Spleen (tissue), 11 donors: ENCODE measurements at regions not wholly inside any gene's neighbourhood (a gene's known extent, or its start where the extent isn't known, plus 50 kb on each side); places are given as distances from the start of the nearest gene placed in this dataset.

Experiments
- DNase-seq: peaks from one replicate; pipeline ENCODE4 v3.0.0-alpha.2; 2020
- H3K27ac ChIP-seq, 8 donors: fragments of 200-600 bp; sonication (generic) in 7 of 8; 1 replicate in 4 of 8; 2 replicates in 4 of 8; pipeline versions ENCODE4 v1.5.0 to v1.8.0; 2016 to 2021; ENCODE audit warnings: inconsistent platforms in 4 of 8, mild to moderate bottlenecking in 4 of 8, moderate library complexity in 1 of 8
- H3K27me3 ChIP-seq, 7 donors: fragments of 200-600 bp; sonication (generic) in 6 of 7; replicated peaks in 1 of 7; 1 replicate in 4 of 7; 2 replicates in 3 of 7; pipeline versions ENCODE4 v1.5.0 to v1.8.0; 2016 to 2021; ENCODE audit warnings: inconsistent platforms in 3 of 7, mild to moderate bottlenecking in 1 of 7
- H3K36me3 ChIP-seq, 6 donors: fragments of 200-600 bp; sonication (generic) in 5 of 6; 1 replicate in 4 of 6; 2 replicates in 2 of 6; pipeline versions ENCODE4 v1.5.0 to v1.8.0; 2016 to 2021; ENCODE audit warnings: inconsistent platforms in 2 of 6
- H3K4me1 ChIP-seq, 6 donors: fragments of 200-600 bp; sonication (generic) in 5 of 6; 1 replicate in 3 of 6; 2 replicates in 3 of 6; pipeline versions ENCODE4 v1.5.0 to v1.8.0; 2016 to 2021; ENCODE audit warnings: inconsistent platforms in 3 of 6
- H3K4me3 ChIP-seq, 8 donors: fragments of 200-600 bp; sonication (generic) in 7 of 8; 1 replicate in 4 of 8; 2 replicates in 4 of 8; pipeline versions ENCODE4 v1.5.0 to v1.8.0; 2016 to 2021; ENCODE audit warnings: inconsistent platforms in 4 of 8, mild to moderate bottlenecking in 4 of 8, moderate library complexity in 2 of 8
- H3K9me3 ChIP-seq, 8 donors: fragments of 200-600 bp; sonication (generic) in 7 of 8; 1 replicate in 4 of 8; 2 replicates in 4 of 8; pipeline versions ENCODE4 v1.5.0 to v1.8.0; 2016 to 2021; ENCODE audit warnings: inconsistent platforms in 4 of 8
- POLR2A ChIP-seq, 3 donors: fragments of 450-650 bp; IDR thresholded peaks; one replicate each; pipeline ENCODE4 v1.5.1; 2017; ENCODE audit warnings: antibody characterized with exemption in 3 of 3, mild to moderate bottlenecking in 1 of 3
- POLR2AphosphoS5 ChIP-seq, 3 donors: sonication (generic); formaldehyde crosslinking; IDR thresholded peaks; one replicate each; pipeline ENCODE4 v1.5.1; 2017; ENCODE audit warnings: antibody characterized with exemption in 3 of 3
- WGBS, 5 donors: extraction: QIAGEN DNeasy Blood & Tissue Kit in 3 of 5; methylation state at CpG; one replicate each; pipeline versions ENCODE4 v1.1.5 to v1.1.7; 2013 to 2018; 5-methylcytosine and 5-hydroxymethylcytosine counted together
- intact Hi-C: fragments of 100-400 bp; cut with DNase I; formaldehyde crosslinking; loops from one replicate; pipeline ENCODE4 v1.15.0; 2023; ENCODE audit warnings: low total_unique reads
- TF ChIP-seq, protein P1 (sequence below), 11 experiments: fragments of 200-600 bp in 7 of 11; fragments of 450-650 bp in 4 of 11; sonication (generic) in 4 of 11; IDR thresholded peaks in 8 of 11; conservative IDR thresholded peaks in 3 of 11; 1 replicate in 7 of 11; 2 replicates in 4 of 11; pipeline versions ENCODE4 v1.4.0 to v1.8.0; 2016 to 2021; ENCODE audit warnings: antibody characterized with exemption in 11 of 11, inconsistent platforms in 4 of 11, mild to moderate bottlenecking in 1 of 11
- donor health status: healthy with polysubstance abuse.
- donor health status: DM: no; HTN: no; CAD: no; lungs with moderate emphysema.
- donor health status: DM: no; HTN: no; CAD: no.
- donor health status: Bipolar disorder and iron deficiency.
- donor health status: healthy.
- donor health status: DM: no; HTN: no; CAD: no.
- donor health status: DM: yes; HTN: yes; CAD: no.

DNA sequence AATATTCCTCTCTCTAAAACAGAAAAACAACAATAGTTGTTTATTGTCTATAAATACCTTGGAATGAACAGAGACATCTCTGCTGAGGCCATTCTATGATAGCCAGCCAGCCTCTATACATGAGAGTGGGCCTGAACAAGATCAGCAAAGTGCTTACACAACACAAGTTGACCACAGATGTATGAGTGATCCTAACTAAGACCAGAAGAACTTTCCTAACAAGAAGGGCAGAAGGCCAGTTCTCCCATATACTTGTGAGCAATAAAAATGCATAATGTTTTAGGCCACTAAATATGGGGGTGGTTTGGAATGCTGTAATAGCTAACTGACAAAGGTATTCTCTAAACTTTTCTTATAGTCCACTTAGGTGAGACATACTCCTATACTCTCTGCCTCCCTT lies 345.7 kb downstream of the SPATA31D1 start:
- Histone ChIP-seq H3K36me3 (no peaks in the 10 kb centered on the region), H3K4me3 (no peak overlapping the region), H3K9me3 (no peaks in the 10 kb centered on the region), H3K27ac (no peak overlapping the region), H3K27me3 (no peaks in the 10 kb centered on the region), H3K4me1 (peaks cover 0 to 9% (median 0%) of the 10 kb centered on the region in 6 donors)
- DNase-seq = no peak
- intact Hi-C loops = no loop called here
- TF ChIP-seq, protein P1, sequence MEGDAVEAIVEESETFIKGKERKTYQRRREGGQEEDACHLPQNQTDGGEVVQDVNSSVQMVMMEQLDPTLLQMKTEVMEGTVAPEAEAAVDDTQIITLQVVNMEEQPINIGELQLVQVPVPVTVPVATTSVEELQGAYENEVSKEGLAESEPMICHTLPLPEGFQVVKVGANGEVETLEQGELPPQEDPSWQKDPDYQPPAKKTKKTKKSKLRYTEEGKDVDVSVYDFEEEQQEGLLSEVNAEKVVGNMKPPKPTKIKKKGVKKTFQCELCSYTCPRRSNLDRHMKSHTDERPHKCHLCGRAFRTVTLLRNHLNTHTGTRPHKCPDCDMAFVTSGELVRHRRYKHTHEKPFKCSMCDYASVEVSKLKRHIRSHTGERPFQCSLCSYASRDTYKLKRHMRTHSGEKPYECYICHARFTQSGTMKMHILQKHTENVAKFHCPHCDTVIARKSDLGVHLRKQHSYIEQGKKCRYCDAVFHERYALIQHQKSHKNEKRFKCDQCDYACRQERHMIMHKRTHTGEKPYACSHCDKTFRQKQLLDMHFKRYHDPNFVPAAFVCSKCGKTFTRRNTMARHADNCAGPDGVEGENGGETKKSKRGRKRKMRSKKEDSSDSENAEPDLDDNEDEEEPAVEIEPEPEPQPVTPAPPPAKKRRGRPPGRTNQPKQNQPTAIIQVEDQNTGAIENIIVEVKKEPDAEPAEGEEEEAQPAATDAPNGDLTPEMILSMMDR (IDR thresholded peaks at IDR 0.05 in 8 of 11, conservative IDR thresholded peaks at IDR 0.05 in 3 of 11) = no peak
- TF ChIP-seq POLR2AphosphoS5 (IDR thresholded peaks at IDR 0.05) (no peak), POLR2A (IDR thresholded peaks at IDR 0.05) (no peak)

DNA sequence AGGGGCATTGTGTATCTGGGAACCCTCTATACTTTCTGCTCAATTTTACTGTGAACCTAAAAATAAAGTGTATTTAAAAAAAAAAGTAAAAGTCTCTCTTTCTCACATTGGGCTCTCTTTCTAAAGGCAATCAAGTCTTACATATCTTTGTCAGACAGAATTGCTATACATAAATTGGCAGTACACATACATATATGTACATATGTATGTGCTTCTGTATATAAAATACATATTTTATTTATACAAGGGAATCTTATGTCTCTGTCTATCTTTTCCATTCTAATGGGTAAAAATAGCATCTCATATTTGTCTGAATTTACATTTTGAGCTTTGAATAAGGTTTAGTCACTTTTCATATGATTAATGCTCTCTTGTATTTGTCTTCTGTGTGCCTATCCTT lies 348.8 kb downstream of the SPATA31D1 start:
- Histone ChIP-seq H3K36me3 (no peaks in the 10 kb centered on the region), H3K9me3 (no peaks in the 10 kb centered on the region), H3K4me1 (peaks cover 0 to 16% (median 2%) of the 10 kb centered on the region in 6 donors), H3K4me3 (no peak overlapping the region), H3K27me3 (no peaks in the 10 kb centered on the region), H3K27ac (no peak overlapping the region)
- TF ChIP-seq POLR2AphosphoS5 (IDR thresholded peaks at IDR 0.05) (no peak), POLR2A (IDR thresholded peaks at IDR 0.05) (no peak)
- TF ChIP-seq, protein P1 (IDR thresholded peaks at IDR 0.05 in 8 of 11, conservative IDR thresholded peaks at IDR 0.05 in 3 of 11) = no peak
- intact Hi-C loops = no loop called here
- DNase-seq = no peak

DNA sequence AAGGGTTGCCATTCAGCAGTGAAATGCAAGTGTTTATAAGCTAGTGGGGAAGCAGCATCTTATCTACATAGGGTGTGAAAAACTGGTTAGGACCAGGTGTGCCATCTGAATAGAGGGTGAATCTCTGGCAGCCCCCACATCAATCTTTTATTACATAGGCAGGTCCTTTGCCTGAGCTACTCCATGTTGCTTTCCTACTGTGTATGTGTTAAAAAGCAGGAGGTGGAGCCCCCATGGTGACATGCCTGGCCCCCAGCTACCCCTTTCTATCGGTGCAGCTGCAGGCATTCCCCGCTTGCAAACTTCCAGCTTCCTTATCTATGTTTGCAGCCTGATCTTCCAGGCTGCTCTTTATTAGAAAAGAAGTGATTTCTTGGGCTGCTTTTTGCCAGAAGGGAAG lies 353.5 kb downstream of the SPATA31D1 start:
- Histone ChIP-seq H3K27ac (no peak overlapping the region), H3K36me3 (no peaks in the 10 kb centered on the region), H3K27me3 (no peaks in the 10 kb centered on the region), H3K4me1 (peaks cover 0 to 16% (median 2%) of the 10 kb centered on the region in 6 donors), H3K9me3 (peaks cover 0 to 26% (median 22%) of the 10 kb centered on the region in 8 donors), H3K4me3 (no peak overlapping the region)
- intact Hi-C loops = no loop called here
- no peak for DNase-seq
- TF ChIP-seq, protein P1 (IDR thresholded peaks at IDR 0.05 in 8 of 11, conservative IDR thresholded peaks at IDR 0.05 in 3 of 11) = no peak
- TF ChIP-seq POLR2AphosphoS5 (IDR thresholded peaks at IDR 0.05) = no peak
- TF ChIP-seq POLR2A (IDR thresholded peaks at IDR 0.05) = no peak
- WGBS, 5 donors = 25 to 59% (median 41%) methylated on average over 2 of the region's 2 CpGs

DNA sequence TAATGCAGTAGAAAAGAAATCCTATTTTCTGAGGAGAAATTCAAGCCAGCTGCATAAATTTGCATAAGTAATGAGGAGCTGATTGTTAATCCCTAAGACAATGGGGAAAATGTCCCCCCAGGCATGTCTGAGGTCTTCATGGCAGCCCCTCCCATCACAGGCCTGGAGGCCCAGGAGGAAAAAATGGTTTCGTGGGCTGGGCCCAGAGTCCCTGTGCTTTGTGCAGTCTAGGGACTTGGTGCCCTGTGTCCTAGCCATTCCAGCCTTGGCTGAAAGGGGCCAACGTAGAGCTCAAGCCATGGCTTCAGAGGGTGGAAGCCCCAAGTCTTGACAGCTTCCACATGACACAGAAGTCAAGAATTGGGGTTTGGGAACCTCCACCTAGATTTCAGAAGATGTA lies 357.5 kb downstream of the SPATA31D1 start:
- DNase-seq = no peak
- intact Hi-C loops = no loop called here
- H3K4me1 ChIP-seq = no peaks in the 10 kb centered on the region
- TF ChIP-seq, protein P1 (IDR thresholded peaks at IDR 0.05 in 8 of 11, conservative IDR thresholded peaks at IDR 0.05 in 3 of 11) = no peak
- TF ChIP-seq POLR2AphosphoS5 (IDR thresholded peaks at IDR 0.05) (no peak), POLR2A (IDR thresholded peaks at IDR 0.05) (no peak)
- H3K27ac ChIP-seq = no peak overlapping the region
- no peaks in the 10 kb centered on the region for H3K36me3 ChIP-seq
- no peaks in the 10 kb centered on the region for H3K27me3 ChIP-seq
- WGBS, 5 donors = 68 to 80% (median 75%) methylated on average over 1 to 2 of the region's 2 CpGs
- no peak overlapping the region for H3K4me3 ChIP-seq
- H3K9me3 ChIP-seq = peaks cover 0 to 53% (median 30%) of the 10 kb centered on the region in 8 donors
